ENCODE measurements at regions not wholly inside any gene's neighbourhood (a gene's known extent, or its start where the extent isn't known, plus 50 kb on each side); places are given as distances from the start of the nearest gene placed in this dataset.
"Not testable (repeated sequence)": the region's sequence is repeated elsewhere in the genome, so short reads cannot be mapped to it uniquely, and the experiment has no call there.

DNA sequence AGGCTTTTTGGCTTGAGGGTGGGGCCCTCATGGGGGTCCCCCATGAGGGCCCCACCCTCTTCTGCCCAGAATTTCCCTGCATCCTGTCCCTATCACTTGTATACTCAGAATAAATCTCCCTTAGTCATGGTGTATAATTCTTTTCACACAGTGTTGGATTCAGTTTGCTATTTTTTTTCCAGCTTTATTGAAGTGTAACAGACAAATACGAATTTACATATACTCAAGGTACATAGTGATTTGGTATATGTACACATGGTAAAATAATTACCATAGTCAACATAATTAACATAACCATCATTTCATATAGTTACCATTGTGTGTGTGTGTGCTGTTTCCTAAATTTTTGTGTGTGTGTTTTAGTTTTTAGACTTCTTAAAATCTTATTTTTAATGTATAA, 289.4 kb downstream of the CNTNAP3B start:
- H3K27ac ChIP-seq (ENCODE audit: low read length); H3K9me3 ChIP-seq (ENCODE audit: insufficient read depth, low read depth, low read length); H3K36me3 ChIP-seq (ENCODE audit: insufficient read depth, low read depth, low read length); H3K9ac ChIP-seq (ENCODE audit: low read depth, low read length); H3K27me3 ChIP-seq (ENCODE audit: insufficient read depth, low read length); H3K4me1 ChIP-seq (ENCODE audit: insufficient read depth, low read length); H3K4me3 ChIP-seq (ENCODE audit: low read length): not testable (repeated sequence)

DNA sequence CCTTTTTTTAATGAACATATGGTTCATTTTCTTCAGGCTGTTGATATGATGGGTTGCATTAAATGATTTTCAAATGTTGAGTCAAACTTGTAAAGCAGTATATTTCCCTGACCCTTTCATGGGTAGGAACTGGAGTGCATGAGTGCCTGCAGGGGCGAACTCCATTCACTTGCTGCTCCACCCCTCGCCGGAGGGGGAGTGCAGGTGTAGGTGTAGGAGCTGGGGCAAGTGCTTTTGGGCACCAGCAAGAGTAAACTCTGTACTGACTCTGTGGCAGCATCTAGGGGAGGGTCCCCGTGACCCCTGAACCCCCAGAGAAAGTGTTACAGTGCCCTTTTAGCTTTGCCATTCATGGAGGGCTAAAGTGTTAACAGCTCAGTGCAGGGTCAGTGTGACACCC, 290.3 kb downstream of the CNTNAP3B start:
- H3K9me3 ChIP-seq (ENCODE audit: insufficient read depth, low read depth, low read length); H3K4me1 ChIP-seq (ENCODE audit: insufficient read depth, low read length); H3K9ac ChIP-seq (ENCODE audit: low read depth, low read length); H3K36me3 ChIP-seq (ENCODE audit: insufficient read depth, low read depth, low read length); H3K4me3 ChIP-seq (ENCODE audit: low read length); H3K27me3 ChIP-seq (ENCODE audit: insufficient read depth, low read length); H3K27ac ChIP-seq (ENCODE audit: low read length): not testable (repeated sequence)

DNA sequence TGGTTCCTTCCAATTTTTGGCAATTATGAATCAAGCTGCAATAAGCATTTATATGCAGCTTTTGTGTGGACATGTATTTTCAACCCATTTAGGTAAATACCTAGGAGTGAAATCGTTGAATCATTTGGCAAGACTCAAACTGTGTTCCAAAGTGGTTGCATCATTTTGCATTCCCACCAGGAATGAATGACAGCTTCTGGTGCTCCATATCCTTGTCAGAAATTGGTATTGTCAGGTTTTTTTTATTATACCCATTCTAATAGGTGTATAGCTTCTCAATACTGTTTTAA, 290.7 kb downstream of the CNTNAP3B start:
- H3K9ac ChIP-seq (ENCODE audit: low read depth, low read length); H3K4me1 ChIP-seq (ENCODE audit: insufficient read depth, low read length); H3K36me3 ChIP-seq (ENCODE audit: insufficient read depth, low read depth, low read length); H3K4me3 ChIP-seq (ENCODE audit: low read length); H3K27ac ChIP-seq (ENCODE audit: low read length); H3K9me3 ChIP-seq (ENCODE audit: insufficient read depth, low read depth, low read length); H3K27me3 ChIP-seq (ENCODE audit: insufficient read depth, low read length): not testable (repeated sequence)

- not testable (repeated sequence) for H3K27me3 ChIP-seq (ENCODE audit: insufficient read depth, low read length); H3K9ac ChIP-seq (ENCODE audit: low read depth, low read length); H3K4me1 ChIP-seq (ENCODE audit: insufficient read depth, low read length); H3K27ac ChIP-seq (ENCODE audit: low read length); H3K36me3 ChIP-seq (ENCODE audit: insufficient read depth, low read depth, low read length); H3K4me3 ChIP-seq (ENCODE audit: low read length); H3K9me3 ChIP-seq (ENCODE audit: insufficient read depth, low read depth, low read length)
These were observed 291.3 kb downstream of the CNTNAP3B start for GRCh38 chr9:41837684-41838561.

DNA sequence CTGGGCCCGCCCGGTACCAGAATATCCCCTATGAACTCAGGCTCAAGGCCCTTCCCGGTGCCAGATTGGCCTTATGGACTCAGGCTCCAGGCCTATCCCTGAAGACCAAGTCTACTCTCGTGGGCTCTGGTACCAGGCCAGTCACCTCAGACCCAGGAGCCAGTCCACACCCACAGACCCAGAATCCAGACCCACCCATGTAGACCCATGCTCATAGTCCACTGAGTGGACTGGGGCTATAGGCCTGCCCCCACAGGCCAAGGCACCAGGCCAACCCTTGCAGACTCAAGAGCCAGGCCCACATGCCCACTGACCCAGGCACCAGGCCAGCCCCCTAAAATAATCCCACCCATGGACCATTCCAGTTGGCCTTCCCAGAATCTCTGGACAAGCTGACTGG, 296.1 kb downstream of the CNTNAP3B start:
- H3K36me3 ChIP-seq (ENCODE audit: insufficient read depth, low read depth, low read length); H3K9me3 ChIP-seq (ENCODE audit: insufficient read depth, low read depth, low read length); H3K27me3 ChIP-seq (ENCODE audit: insufficient read depth, low read length); H3K9ac ChIP-seq (ENCODE audit: low read depth, low read length); H3K4me3 ChIP-seq (ENCODE audit: low read length); H3K27ac ChIP-seq (ENCODE audit: low read length); H3K4me1 ChIP-seq (ENCODE audit: insufficient read depth, low read length): not testable (repeated sequence)

- H3K9me3 ChIP-seq (ENCODE audit: insufficient read depth, low read depth, low read length); H3K9ac ChIP-seq (ENCODE audit: low read depth, low read length); H3K36me3 ChIP-seq (ENCODE audit: insufficient read depth, low read depth, low read length); H3K27ac ChIP-seq (ENCODE audit: low read length); H3K27me3 ChIP-seq (ENCODE audit: insufficient read depth, low read length); H3K4me1 ChIP-seq (ENCODE audit: insufficient read depth, low read length); H3K4me3 ChIP-seq (ENCODE audit: low read length): not testable (repeated sequence)
These were observed 304.5 kb downstream of the CNTNAP3B start for GRCh38 chr9:41824723-41825122.

DNA sequence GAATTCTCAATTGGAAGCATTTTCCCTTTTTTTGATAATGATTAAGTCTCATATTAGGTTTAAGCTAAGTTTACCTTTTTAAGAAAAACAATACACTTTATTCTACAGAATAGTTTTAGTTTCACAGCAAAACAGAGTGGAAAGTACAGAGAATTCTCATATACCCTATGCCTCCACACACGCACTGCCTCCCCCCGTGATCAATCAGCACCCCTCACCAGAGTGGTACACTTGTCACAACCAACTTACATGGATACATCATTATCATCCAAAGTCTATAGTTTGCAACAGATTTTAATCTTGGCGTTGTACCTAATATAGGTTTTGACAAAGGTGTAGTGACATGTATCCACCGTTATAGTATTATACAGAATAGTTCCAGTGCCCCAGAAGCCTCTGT, 326.5 kb downstream of the CNTNAP3B start:
- not testable (repeated sequence) for H3K4me3 ChIP-seq (ENCODE audit: low read length); H3K4me1 ChIP-seq (ENCODE audit: insufficient read depth, low read length); H3K9ac ChIP-seq (ENCODE audit: low read depth, low read length); H3K27me3 ChIP-seq (ENCODE audit: insufficient read depth, low read length); H3K9me3 ChIP-seq (ENCODE audit: insufficient read depth, low read depth, low read length); H3K27ac ChIP-seq (ENCODE audit: low read length); H3K36me3 ChIP-seq (ENCODE audit: insufficient read depth, low read depth, low read length)

DNA sequence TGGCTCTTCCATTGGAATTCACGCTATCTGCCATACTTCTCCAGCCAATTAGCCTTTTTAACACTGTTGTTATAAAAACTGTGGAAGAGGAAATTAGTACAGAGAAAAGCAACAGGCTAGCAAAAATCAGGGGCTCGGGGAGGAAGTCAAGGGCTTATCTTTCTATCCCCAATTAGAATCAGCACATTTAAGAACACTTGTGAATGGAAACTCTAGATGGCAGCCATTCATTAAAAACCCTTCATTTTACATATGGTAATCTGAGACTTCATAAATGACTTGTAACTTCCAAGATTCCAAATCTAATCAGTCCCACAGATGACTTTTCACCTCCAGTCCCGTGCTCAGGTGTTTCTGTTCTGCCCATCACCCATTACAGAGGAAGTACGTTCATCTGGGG, 330.5 kb downstream of the CNTNAP3B start:
- not testable (repeated sequence) for H3K9me3 ChIP-seq (ENCODE audit: insufficient read depth, low read depth, low read length); H3K4me3 ChIP-seq (ENCODE audit: low read length); H3K4me1 ChIP-seq (ENCODE audit: insufficient read depth, low read length)

DNA sequence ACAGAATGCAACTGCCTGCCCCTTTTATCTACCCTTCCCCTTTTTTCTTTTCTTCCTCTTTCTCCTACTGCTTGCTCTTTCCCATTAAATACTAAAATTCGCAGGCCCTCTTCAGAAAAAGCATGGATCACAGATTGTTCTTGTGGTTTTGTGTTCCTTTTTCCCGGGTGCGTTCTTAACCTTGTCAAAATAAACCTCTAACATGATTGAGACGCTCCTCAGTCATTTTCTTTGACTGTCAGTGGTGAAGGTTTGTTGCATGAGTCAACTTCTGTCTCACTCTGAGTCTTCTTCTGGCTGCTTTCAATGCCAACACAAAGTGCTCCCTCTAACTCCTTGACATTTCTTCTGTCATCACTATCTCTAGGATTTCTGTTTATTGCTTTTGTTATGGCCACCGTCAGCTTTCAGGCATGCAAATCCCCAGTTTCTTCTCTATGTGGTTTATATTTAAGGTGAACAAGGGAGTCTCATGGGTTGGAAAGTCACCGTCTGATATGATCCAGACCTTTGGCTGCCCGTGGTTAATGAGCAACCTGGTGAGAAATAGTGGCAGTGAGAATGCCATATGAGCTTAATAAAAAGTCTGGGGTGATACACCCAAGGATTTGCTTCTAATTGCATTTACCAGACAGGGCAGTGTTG, 338.4 kb downstream of the CNTNAP3B start:
- H3K36me3 ChIP-seq (ENCODE audit: insufficient read depth, low read depth, low read length); H3K9ac ChIP-seq (ENCODE audit: low read depth, low read length); H3K4me3 ChIP-seq (ENCODE audit: low read length); H3K9me3 ChIP-seq (ENCODE audit: insufficient read depth, low read depth, low read length); H3K4me1 ChIP-seq (ENCODE audit: insufficient read depth, low read length); H3K27me3 ChIP-seq (ENCODE audit: insufficient read depth, low read length); H3K27ac ChIP-seq (ENCODE audit: low read length): not testable (repeated sequence)

More for the DNA sequence above, 330.5 kb downstream of the CNTNAP3B start:
- not testable (repeated sequence) for H3K36me3 ChIP-seq (ENCODE audit: insufficient read depth, low read depth, low read length); H3K27ac ChIP-seq (ENCODE audit: low read length); H3K9ac ChIP-seq (ENCODE audit: low read depth, low read length); H3K27me3 ChIP-seq (ENCODE audit: insufficient read depth, low read length)

- not testable (repeated sequence) for H3K27ac ChIP-seq (ENCODE audit: low read length); H3K4me3 ChIP-seq (ENCODE audit: low read length); H3K9ac ChIP-seq (ENCODE audit: low read depth, low read length)
These were observed 339.2 kb downstream of the CNTNAP3B start for GRCh38 chr9:41790007-41790406.

DNA sequence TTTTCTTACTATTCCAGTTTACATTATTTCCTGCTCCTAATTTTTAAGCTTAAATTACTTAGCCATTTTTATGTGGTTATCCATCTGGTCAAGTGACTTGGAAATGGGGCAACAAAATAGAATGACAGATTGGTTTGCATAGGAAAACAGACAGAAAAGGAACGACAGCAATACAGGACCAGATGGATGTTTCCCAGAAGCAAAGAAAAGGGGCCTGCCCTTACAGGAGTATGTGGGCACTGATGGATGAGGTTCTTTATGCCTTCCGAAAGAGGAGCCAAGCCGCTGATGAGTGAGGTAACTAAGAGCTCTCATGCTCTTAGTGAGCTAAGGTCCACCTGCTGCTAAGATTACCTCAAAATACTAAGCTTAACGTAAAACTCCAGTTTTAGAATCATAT, 339.8 kb downstream of the CNTNAP3B start:
- H3K4me1 ChIP-seq (ENCODE audit: insufficient read depth, low read length); H3K27ac ChIP-seq (ENCODE audit: low read length); H3K27me3 ChIP-seq (ENCODE audit: insufficient read depth, low read length); H3K9me3 ChIP-seq (ENCODE audit: insufficient read depth, low read depth, low read length); H3K9ac ChIP-seq (ENCODE audit: low read depth, low read length); H3K36me3 ChIP-seq (ENCODE audit: insufficient read depth, low read depth, low read length); H3K4me3 ChIP-seq (ENCODE audit: low read length): not testable (repeated sequence)

More at GRCh38 chr9:41790007-41790406, 339.2 kb downstream of the CNTNAP3B start:
- H3K9me3 ChIP-seq (ENCODE audit: insufficient read depth, low read depth, low read length); H3K36me3 ChIP-seq (ENCODE audit: insufficient read depth, low read depth, low read length); H3K4me1 ChIP-seq (ENCODE audit: insufficient read depth, low read length); H3K27me3 ChIP-seq (ENCODE audit: insufficient read depth, low read length): not testable (repeated sequence)

DNA sequence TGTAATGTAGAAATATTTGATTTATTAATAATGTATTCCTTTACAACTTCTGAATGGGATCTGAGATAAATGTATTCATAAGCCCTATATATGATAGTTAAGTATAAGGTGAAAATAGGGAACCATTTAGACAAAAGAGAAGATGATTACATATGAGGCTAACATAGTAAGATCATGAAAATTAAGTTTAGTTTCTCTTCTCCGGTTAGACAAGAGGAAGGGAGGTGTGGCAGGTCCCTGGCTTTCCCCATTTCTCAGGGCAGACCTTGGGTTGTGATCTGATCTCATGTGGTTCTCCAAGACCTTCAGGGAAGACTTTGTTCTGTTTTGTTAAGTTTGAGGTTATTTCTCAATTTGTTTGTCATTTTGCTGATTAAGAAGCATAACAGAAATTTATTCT, 341.3 kb downstream of the CNTNAP3B start:
- not testable (repeated sequence) for H3K4me1 ChIP-seq (ENCODE audit: insufficient read depth, low read length); H3K36me3 ChIP-seq (ENCODE audit: insufficient read depth, low read depth, low read length); H3K9ac ChIP-seq (ENCODE audit: low read depth, low read length); H3K27ac ChIP-seq (ENCODE audit: low read length); H3K9me3 ChIP-seq (ENCODE audit: insufficient read depth, low read depth, low read length); H3K4me3 ChIP-seq (ENCODE audit: low read length); H3K27me3 ChIP-seq (ENCODE audit: insufficient read depth, low read length)
